Heart left ventricle (tissue), 13 donors: ENCODE measurements at regions not wholly inside any gene's neighbourhood (a gene's known extent, or its start where the extent isn't known, plus 50 kb on each side); places are given as distances from the start of the nearest gene placed in this dataset.

ENCODE experiments used
- CTCF ChIP-seq, 12 donors: fragments of 200-600 bp; sonication (generic) in 4 of 12; IDR thresholded peaks; one replicate each; pipeline versions ENCODE4 v1.5.0 to v1.8.0; 2018 to 2022; ENCODE audit warnings: antibody characterized with exemption in 12 of 12, mild to moderate bottlenecking in 5 of 12
- POLR2A ChIP-seq, 2 donors: fragments of 450-650 bp; IDR thresholded peaks; one replicate each; pipeline ENCODE4 v1.6.1; 2017; ENCODE audit warnings: antibody characterized with exemption in 2 of 2, mild to moderate bottlenecking in 2 of 2, moderate library complexity in 2 of 2
- donor health status: ischemic (EF 13 %, LVEDD 7.1; RV severe dilation, severe dysfunction).
- donor health status: DM: no; HTN: yes; CAD: no.
- donor health status: DM: no; HTN: no; CAD: no.
- donor health status: ischemic (EF 25% LVEDD 6.9; RV normal size, moderate dysfunction).
- donor health status: ischemic (EF 25% LVEDD 5.7; RV mildly dilated, moderate dysfunction).
- donor health status: ischemic (EF 35%, LVEDD 5.7; RV mildly dilated, moderate dysfunction).
- donor health status: nonischemic (EF 11% LVEDD 7.7; RV severe dilation, severe dysfunction).
- donor health status: DM: yes; HTN: yes; CAD: no.
- donor health status: PGD.
- donor health status: ischemic (EF 29% LVEDD 5.4; RV normal size, mild dysfunction).
- donor health status: nonischemic (EF 23%, LVEDD 6.1; RV moderate dilation, normal function).

- TF ChIP-seq CTCF (IDR thresholded peaks at IDR 0.05) (no peak), POLR2A (IDR thresholded peaks at IDR 0.05) (no peak)
Observed at GRCh38 chr1:96926176-96926575, 204.6 kb downstream of the PTBP2 start.
